ENCODE measurements at regions not wholly inside any gene's neighbourhood (a gene's known extent, or its start where the extent isn't known, plus 50 kb on each side); places are given as distances from the start of the nearest gene placed in this dataset.

DNA sequence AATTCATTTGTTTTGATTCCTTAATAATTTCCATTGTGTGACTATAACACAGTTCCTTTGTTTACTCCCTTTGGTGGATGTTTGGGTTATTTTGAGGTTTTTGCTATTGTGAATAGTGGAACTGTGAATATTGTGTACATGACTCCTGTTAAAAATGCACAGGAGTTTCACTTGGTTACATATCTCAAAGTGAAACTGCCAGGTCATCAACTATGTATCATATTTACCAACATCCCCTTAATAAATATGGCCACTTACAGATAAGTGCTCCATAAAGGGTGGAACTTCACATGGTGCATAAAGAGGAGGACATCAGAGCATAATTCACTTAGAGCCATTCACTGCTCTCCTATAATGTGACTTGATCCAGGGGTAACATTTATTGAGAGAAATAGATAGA lies 328.9 kb downstream of the SEC23A start:
- DNase-seq: no peak

DNA sequence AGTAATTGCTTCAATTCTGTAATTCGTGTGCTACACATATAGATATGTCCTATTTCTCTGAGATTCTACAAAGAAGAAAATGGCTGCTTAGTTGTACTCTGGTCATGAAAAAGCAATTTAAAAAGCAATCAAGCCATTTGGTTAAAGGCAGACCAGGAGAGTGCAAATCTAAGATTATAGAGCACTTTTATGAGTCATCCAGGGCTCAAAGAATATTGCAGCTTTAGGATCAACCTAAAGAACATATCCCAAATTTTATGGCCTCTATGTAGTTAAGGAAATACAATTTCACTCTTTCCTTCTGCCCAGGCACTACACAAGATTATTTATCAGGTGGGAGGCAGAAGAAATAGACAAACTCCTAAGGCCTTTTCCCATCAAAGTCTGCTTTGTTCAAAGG lies 332.8 kb downstream of the SEC23A start:
- DNase-seq: no peak

DNA sequence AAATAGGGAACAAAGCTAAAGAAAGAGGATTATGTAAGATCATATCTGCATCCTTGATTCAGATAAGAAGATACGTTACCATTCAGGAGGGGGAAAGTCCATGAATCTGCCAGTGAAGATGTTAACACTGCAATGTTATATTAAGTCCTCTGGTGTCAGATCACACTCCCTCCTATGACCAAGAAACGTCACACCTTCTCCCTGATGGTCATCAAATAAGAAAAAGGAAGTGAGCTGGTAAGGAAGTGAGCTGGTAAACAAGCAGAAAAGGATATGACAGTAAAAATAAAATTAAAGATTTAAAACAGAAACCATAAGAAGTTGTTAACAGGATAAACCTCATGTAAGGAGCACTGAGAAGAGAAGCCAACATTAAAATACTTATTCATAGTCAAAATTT lies 340.2 kb downstream of the SEC23A start:
- no peak for DNase-seq

DNA sequence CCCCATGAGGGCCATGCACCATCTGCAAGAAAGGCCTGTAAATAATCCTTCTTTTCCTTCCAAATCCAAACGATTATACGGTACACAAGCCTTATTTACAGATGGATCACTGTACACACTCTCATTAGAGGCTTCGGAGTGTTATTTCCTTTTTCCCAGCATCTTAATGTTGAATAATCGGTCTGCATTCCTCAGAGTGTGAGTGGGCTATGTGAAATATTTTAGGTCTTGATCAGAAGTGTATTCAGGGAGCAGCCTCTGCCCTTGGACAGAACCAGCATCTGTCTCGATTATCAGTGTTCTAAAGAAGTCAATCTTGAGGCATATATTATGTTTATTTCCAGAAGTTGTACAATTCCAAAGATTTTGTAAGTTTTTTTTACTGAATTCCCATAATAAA lies 340.6 kb downstream of the SEC23A start:
- DNase-seq: no peak

DNA sequence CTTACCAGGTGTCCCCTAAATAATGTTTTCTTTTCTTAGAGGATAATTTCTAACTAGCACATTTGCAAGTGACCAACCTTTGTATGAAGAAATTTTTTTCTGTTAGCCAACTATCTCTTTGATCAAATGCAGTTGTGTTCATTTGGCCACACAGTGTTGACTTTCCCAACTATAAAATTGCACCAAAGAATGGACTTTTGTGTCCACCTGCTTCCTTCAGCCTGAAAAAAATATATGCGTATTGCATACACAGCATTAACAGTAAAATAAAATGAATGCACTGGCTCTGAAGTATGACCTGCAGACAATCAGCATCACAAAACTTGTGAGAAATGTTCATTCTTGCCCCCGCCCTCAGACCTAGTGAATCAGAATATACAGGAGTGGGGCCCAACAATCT lies 342.0 kb downstream of the SEC23A start:
- DNase-seq: no peak

DNA sequence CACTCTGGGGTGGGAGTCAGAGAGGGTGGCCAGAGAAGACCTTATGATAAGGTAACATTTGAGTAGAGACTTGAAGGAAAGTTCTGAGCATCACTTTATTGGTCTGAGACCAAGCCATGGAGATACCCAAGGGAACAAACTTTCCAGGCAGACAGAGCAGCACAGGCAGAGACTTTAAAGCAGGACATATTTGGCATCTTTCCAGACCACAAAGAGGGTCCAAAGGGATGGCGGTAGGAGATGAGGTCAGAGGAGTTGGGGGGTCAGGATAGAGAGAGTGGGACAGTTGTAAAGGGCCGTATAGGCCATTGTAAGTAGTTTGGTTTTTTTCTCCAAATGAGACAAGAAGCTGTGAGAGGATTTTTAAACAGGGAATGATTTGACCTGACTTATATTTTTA lies 344.4 kb downstream of the SEC23A start:
- DNase-seq: no peak

DNA sequence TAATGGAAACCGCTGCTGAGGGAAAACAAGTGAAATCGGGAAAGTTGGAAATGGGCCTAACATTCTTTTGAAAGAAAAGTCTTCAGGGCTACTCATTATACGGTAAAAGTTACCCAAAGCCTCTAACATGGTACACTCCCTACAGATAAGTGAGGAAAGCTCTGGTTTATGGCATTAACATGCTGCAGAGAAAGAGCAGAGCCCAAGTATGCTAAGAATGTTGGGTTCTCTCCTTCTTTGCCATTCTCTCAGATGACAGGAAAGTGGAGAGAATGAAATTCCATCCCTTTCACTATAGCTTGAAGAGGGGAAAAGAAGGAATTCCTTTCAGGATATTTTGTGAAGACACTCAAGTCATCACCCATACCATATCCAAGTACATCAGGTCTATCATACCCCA lies 348.0 kb downstream of the SEC23A start:
- DNase-seq: no peak

DNA sequence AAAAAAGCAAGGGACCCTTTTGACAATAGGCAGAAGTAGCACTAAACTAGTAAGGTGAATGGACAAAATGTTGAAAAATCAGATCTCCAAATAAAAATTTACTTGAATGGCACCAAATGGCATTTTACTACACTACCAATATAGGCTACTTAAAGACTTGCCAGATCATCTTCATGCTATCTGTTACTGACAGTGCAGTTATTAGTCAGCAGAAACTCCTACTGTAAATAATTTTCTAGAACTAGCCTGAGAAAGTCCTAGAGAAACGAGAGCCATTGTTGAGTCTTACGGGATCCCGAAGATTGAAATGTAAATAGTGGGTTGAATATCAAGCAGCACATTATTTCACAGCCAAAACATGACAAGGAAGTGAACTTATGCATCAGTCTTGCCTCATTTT lies 350.3 kb downstream of the SEC23A start:
- DNase-seq: no peak

DNA sequence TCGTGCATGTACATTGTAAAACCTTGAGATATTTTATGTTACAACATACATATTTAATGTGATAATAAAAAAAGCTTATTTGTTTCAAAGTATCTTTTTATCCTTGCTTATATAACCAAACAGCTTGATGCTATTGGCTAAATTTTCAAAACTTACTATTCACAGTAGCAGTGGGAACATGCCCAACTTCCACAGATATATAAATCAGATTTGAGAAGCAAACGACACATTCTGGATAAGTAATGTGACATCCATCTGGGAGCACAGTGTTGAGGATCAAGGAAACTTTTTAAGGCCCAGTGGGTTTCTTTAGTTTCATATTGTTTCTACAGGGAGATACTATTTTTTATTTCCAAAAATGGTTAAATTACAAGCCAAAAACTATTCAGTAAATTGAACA lies 350.7 kb downstream of the SEC23A start:
- DNase-seq: no peak

DNA sequence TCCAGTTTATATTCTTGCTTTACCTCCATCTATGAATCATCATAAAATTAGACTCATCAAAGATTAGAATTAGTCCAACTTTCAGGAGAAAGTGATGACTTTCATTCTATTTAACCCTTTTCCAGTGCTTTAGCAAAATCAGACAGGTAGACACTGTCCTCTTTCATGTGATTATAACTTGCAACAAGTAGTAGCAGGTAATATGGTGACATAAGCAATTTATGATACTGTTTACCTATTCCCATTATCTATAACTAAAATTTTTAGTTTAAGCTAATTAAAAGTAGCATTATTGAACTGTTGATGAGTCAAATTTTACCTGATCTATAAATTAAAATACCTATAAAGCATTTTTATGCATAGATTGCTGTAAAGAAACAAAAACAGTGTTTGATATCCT lies 351.6 kb downstream of the SEC23A start:
- no peak for DNase-seq

DNA sequence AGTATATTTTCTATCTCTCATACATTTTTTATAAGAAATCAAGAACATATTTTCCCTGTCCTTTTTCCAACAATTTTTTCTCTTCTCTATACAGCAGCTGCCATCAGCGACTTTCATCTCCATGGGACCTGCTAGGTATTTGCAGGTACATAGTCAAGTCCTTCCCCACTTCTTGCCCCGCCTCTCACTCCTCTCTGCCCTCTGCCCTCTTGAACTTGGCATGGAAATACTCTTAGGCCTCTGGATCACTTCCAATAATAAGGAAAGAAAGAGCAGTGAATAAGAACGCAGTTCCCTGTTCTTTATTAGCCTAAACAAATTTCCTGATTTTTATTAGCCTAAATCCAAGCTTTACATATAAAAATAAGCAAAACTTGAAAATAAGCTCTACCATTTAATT lies 353.1 kb downstream of the SEC23A start:
- no peak for DNase-seq

DNA sequence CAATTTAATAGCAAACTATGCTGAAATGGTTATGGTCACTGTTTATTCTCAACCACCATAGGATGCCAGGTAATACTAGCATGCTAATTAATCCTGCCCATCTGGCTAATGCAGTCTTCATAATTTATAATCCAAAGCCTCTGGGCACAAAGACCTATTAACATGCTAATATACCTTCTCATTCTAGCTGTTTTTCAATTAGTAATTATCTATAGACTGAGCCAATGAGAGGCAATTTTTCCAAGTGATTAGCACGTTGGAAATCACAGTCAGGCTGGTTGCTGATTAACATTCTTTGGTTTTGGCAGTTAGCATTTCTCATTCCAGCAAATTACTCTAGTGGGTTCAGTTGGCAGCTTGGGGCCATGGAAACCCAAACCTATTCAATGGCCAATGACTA lies 357.2 kb downstream of the SEC23A start:
- no peak for DNase-seq

DNA sequence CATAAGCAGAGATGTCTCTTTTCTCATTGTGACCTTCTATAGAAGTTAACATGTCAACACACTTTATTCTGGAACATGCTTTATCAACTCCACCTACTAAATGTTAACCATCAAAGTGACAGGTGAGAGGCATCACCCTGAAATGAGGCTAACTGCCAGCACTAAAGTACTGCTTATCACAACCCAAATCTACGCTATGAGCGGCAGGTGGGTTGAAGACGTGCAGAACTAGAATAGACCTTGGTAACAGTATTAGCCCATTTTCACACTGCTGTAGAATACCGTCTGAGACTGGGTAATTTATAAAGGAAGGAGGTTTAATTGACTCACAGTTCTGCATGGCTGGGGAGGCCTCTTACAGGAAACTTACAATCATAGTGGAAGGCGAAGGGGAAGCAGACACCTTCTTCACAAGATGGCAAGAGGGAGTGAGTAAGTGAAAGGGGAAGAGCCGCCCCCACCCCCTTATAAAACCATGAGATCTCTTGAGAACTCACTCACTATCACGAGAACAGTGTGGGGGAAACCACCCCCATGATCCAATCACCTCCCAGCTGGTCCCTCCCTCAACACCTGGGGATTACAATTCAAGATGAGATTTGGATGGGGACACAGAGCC lies 359.0 kb downstream of the SEC23A start:
- DNase-seq: no peak

DNA sequence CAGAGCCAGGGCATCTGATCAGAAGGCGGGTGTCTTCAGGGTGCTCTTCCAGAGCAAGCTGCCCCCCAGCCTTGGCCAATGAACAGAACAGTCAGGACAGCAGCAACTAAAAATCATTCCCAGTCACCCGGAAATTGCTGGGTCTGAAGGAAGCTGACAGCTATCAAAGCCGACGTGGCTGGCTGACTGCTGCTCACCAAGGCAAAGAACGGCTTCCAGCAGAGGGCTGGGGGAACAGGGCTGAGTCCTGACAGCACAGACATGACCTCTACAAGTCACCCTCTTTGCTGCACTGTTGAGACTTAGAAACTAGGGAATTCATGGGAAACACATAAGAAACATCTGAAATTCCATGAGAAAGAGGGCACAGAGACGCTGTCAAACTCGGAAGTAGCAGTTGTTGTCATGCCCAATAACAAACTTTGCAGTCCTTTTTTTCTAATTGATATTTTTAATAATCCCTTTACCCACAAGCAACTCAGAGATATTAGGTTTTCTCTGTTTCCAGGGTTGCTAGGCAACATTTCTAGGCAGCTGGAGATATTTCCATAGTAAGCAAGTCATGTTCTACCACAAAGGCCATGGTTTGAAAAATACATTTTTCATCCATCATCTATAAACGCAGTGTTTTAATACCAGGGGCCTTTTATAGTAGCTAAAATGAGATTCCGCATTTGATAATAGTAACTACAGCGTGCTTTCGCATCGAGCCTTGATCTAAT lies 365.2 kb downstream of the SEC23A start:
- peak in 2 of 51 donors; percentile 6 to 23 for DNase-seq

DNA sequence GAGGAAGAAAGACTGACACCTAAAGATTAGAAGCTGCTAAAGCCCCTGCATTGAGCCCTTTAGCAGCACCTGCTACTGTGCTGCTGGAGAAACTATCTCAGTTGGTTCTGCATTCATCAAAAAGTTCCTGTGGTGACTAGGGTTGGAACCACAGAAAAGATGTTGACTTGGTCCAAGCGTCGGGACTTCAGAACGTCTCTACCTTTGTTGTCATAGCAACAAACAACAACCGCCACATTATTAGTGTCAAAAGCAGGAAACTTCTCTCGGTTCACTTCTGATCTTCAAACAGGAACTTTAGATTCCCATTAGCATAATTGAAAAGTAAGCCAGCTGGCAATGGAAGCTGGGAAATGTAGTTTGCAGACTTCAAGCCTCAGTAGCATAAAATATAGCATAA lies 368.0 kb downstream of the SEC23A start:
- DNase-seq: no peak

DNA sequence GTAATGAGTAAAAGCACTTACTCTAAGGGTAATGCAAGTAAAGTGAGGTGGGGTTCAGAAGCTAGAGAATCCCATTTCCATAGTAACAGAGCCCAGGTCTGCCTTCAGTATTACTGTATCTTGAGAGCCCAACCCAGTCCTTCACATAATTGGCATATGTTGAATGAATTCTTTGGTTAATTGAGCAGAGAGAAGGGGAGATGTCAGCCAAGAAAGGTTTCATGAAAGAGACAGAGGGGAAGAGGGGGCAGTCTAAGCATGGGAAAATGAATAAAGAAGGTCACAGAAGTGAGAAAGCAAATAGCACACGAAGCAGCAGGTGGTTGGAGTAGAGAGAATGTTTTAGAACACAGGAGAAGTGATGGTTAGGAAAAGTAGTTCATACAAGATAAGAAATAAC lies 371.1 kb downstream of the SEC23A start:
- DNase-seq: no peak

DNA sequence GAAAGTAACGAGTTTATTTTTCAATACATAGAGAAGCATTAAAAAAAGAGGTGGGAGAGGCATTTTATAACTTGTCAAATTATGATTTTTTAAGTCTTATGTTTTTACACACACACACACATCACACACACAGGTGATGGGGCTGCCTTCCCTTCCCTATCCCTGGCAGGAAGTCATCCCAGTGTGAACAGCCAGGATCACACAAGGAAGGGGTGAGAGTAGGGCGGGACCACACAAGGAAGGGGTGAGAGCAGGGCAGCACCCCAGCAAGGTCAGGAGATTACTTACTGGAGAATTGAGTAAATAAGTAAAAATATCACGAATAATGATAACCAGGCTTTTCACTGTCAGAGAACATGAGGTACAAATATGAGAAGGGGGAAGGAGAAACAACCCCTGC lies 372.6 kb downstream of the SEC23A start:
- no peak for DNase-seq

DNA sequence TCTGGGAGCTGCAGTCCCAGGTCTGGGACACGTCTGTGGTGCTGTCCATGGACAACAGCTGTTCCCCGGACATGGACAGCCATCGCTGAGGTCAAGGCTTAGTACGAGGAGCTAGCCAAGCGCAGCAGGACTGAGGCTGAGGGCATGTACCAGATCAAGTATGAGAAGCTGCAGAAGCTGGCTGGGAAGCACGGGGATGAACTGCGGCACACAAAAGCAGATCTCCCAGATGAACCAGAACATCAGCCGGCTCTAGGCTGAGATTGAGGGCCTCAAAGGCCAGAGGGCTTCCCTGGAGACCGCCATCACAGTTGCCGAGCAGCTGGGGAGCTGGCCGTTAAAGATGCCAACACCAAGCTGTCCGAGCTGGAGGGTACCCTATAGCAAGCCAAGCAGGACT lies 375.3 kb downstream of the SEC23A start:
- peak in 1 of 51 donors; percentile 9 for DNase-seq

DNA sequence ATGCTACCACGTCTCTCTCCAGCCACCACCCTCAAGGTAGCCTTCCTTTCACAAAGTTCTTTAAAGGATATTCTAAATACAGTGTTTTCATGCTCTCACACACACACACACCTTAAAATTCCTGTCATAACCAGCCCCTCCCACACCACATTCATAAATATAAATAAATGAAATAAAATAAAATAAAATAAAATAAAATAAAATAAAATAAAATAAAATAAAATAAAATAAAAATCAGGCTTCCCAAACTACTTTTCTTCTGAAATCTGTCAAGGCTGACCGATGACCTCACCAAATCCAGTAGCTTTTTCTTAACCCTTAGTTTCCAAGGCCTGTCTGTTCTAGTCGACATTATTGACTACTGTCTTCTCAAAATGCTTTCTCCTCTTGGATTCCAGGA lies 378.4 kb downstream of the SEC23A start:
- no peak for DNase-seq

DNA sequence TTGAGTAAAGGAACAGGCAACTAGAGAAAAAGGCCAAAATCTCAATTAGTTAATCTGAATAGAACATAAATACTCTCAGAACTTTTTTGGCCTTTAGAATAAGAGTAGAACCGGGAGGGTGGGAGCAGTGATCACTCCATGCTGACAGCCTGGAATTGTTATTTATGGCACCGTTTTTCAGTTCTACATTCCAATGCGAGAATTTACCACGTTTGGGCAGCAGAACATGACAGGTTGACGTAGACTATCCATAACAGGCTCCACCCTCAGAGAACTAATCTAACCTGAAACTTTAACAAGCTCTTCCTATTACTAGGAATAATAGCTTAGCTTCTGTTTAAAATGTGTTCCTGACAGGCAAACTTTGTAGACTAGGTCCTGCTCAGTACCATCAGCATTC lies 379.1 kb downstream of the SEC23A start:
- DNase-seq: no peak

DNA sequence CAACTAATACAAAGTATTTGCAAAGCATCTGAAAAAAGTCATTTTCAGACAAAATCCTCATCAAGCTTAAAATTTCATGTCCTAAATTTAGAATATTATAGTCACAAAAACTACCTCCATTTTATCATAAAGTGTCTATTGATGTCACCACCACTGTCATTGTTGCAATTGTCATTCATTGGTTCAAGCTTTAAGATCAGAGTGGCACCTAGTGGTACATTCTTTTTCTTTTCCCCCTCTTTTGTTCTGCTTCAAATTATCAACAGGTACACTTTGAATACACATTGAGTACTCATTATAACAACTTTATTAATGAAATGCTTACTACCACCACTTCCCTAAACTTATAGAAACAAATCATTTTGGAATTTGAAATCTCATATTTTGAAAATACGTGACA lies 379.8 kb downstream of the SEC23A start:
- DNase-seq: no peak

DNA sequence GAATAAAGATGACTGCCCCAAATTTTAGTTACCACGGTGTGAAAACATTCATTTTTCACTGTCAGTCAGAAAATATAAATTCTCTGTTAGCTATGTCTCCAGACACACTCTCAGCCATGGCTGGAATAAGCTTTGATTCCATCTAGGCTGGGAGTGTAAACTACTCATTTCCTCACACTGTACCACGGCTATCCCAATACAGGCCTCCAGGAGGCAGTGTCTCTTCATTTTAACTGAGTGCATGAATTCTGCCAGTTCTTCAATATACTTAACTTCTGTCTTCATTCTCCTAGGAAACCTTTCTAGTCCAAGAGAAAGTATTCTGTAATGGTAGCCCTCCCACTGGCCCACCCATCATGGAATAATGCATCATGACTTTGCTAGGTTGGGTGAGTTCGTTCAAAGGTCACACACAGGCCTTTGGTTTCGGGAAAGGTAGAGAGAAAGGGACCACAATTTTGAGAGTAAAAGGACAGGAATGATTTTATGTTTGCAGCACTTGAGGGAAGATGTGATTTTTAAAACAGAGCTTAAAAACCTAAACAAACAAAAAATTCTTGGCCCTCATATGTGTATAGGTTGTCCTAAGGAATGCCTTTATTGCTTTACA lies 381.1 kb downstream of the SEC23A start:
- DNase-seq: peak in 33 of 51 donors; percentile 6 to 83 (median 35)

DNA sequence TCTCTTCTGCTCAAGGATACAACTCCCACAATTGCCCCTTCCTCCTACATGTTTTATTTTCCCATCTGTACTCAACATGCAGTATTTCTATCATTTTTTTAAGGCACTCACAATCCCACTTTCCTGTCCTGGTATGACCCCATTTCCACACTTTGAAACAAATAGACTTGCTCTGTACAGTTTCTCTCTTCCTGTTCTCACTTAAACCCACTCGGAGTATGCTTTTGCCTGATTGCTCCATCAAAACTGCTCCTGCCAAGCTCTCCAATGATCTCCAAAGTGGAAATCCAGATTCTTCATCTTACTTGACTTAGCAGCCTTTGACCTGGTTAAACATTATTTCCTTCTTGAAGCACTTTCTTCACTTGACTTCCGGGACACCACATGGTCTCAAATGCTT lies 384.5 kb downstream of the SEC23A start:
- DNase-seq: no peak

Measured in hypothalamus (tissue), 51 donors.